ENCODE measurements at regions not wholly inside any gene's neighbourhood (a gene's known extent, or its start where the extent isn't known, plus 50 kb on each side); places are given as distances from the start of the nearest gene placed in this dataset.

DNA sequence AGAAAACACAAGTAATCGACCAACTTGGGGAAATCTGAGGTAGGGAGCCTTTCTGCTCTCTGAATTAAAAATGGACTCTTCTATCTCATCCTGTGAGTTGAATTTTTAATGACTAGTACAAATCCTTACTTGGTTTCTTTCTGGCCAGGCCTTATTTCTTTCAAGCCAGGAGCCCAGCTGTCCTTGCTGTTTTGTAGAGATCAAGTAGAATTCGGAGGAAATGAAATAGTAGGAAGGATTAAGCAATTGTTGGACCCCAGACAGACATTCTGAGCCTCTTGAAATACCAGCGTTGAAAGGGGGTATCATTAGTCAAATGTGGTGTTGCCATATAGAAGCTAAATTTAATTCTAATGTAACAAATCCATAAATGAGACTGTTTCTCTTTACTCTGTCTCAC, 53.7 kb upstream of the SMIM15 start:
- Histone ChIP-seq H3K4me3 (no peak overlapping the region), H3K79me2 (ENCODE audit: low read depth) (no peaks in the 10 kb centered on the region), H3K4me1 (replicated peaks; ENCODE audit: insufficient read depth) (no peaks in the 10 kb centered on the region), H3F3A (ENCODE audit: insufficient read depth, low read depth) (no peaks in the 10 kb centered on the region; the same call in 1 of the 2 replicates), H3K36me3 (ENCODE audit: low read depth) (no peaks in the 10 kb centered on the region), H4K20me1 (ENCODE audit: insufficient read depth) (no peaks in the 10 kb centered on the region), H3K27ac (no peak overlapping the region), H3K9me3 (ENCODE audit: insufficient read depth, low read depth) (no peaks in the 10 kb centered on the region), H3K4me2 (no peak overlapping the region), H2AFZ (no peak overlapping the region), H3K9me2 (ENCODE audit: insufficient read depth) (no peaks in the 10 kb centered on the region), H3K27me3 (ENCODE audit: insufficient read depth, low read depth) (no peaks in the 10 kb centered on the region)
- no TSS peak for BruUV-seq (replicated peaks)
- no peak for TF ChIP-seq EZH2 (IDR thresholded peaks at IDR 0.05; ENCODE audit: low read depth)
- TF ChIP-seq, protein P1, sequence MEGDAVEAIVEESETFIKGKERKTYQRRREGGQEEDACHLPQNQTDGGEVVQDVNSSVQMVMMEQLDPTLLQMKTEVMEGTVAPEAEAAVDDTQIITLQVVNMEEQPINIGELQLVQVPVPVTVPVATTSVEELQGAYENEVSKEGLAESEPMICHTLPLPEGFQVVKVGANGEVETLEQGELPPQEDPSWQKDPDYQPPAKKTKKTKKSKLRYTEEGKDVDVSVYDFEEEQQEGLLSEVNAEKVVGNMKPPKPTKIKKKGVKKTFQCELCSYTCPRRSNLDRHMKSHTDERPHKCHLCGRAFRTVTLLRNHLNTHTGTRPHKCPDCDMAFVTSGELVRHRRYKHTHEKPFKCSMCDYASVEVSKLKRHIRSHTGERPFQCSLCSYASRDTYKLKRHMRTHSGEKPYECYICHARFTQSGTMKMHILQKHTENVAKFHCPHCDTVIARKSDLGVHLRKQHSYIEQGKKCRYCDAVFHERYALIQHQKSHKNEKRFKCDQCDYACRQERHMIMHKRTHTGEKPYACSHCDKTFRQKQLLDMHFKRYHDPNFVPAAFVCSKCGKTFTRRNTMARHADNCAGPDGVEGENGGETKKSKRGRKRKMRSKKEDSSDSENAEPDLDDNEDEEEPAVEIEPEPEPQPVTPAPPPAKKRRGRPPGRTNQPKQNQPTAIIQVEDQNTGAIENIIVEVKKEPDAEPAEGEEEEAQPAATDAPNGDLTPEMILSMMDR (conservative IDR thresholded peaks at IDR 0.05): no peak
- no peak for DNase-seq
- intact Hi-C loops (cut with micrococcal nuclease; ENCODE audit: unreplicated experiment): no loop called here
- CTCF ChIA-PET: no interaction called here
- POLR2A ChIA-PET (ENCODE audit: unreplicated experiment): no interaction called here

DNA sequence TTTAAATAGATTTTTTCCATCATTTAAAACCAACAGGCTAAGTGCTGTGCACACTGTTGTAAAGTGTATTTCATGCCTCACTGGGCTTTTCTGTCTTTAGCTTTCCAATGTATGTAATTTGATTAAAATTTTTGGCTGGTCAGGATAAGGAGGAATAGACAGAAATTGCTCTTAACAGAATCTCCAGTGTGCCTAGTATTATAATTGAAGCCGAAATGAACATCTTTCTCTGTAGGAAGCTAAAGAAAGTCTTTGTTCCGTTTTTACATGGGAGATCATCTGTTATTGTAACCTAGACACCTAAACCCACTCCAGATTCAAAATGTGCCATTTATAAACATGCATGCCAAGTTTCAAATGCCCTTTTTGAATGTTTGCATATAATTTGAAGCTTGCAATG, 54.5 kb upstream of the SMIM15 start:
- Histone ChIP-seq H3K36me3 (ENCODE audit: low read depth) (no peaks in the 10 kb centered on the region), H3K79me2 (ENCODE audit: low read depth) (no peaks in the 10 kb centered on the region), H3K9me2 (ENCODE audit: insufficient read depth) (no peaks in the 10 kb centered on the region), H2AFZ (no peak overlapping the region), H3K27me3 (ENCODE audit: insufficient read depth, low read depth) (no peaks in the 10 kb centered on the region), H3F3A (ENCODE audit: insufficient read depth, low read depth) (no peaks in the 10 kb centered on the region; the same call in 1 of the 2 replicates), H3K9me3 (ENCODE audit: insufficient read depth, low read depth) (no peaks in the 10 kb centered on the region), H4K20me1 (ENCODE audit: insufficient read depth) (no peaks in the 10 kb centered on the region), H3K4me1 (replicated peaks; ENCODE audit: insufficient read depth) (no peaks in the 10 kb centered on the region), H3K4me2 (no peak overlapping the region), H3K27ac (no peak overlapping the region), H3K4me3 (no peak overlapping the region)
- intact Hi-C loops (cut with micrococcal nuclease; ENCODE audit: unreplicated experiment): no loop called here
- ChIA-PET CTCF (no interaction called here), POLR2A (ENCODE audit: unreplicated experiment) (no interaction called here)
- BruUV-seq (replicated peaks): no TSS peak
- no peak for DNase-seq
- no peak for TF ChIP-seq EZH2 (IDR thresholded peaks at IDR 0.05; ENCODE audit: low read depth)
- TF ChIP-seq, protein P1 (conservative IDR thresholded peaks at IDR 0.05): no peak

DNA sequence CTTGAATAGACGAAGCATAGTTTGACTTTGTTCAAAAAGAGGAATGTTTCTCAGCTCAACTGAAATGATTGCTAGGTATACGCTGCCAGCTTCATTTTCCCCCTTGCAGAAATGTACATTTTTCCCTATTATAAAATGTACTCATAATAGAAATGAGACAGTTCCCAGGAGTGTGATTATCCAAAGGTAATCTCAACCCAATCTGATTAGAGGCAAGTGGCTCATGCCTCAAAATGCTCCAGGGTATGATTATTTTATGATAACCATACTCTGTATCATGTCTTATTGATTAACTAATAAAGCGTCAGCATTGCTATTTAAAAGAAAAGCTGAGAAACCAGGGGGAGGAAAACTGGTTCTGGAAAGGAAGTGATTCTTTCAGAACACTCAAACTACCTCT, 54.9 kb upstream of the SMIM15 start:
- H3K9me3 ChIP-seq (ENCODE audit: insufficient read depth, low read depth): no peaks in the 10 kb centered on the region
- no peak overlapping the region for H3K4me3 ChIP-seq
- H4K20me1 ChIP-seq (ENCODE audit: insufficient read depth): no peaks in the 10 kb centered on the region
- H3K27ac ChIP-seq: no peak overlapping the region
- no TSS peak for BruUV-seq (replicated peaks)
- intact Hi-C loops (cut with micrococcal nuclease; ENCODE audit: unreplicated experiment): no loop called here
- TF ChIP-seq, protein P1 (conservative IDR thresholded peaks at IDR 0.05): no peak
- TF ChIP-seq EZH2 (IDR thresholded peaks at IDR 0.05; ENCODE audit: low read depth): no peak
- no peaks in the 10 kb centered on the region for H3K27me3 ChIP-seq (ENCODE audit: insufficient read depth, low read depth)
- no peaks in the 10 kb centered on the region for H3K79me2 ChIP-seq (ENCODE audit: low read depth)
- no peak overlapping the region for H3K4me2 ChIP-seq
- no peaks in the 10 kb centered on the region for H3K4me1 ChIP-seq (replicated peaks; ENCODE audit: insufficient read depth)
- ChIA-PET CTCF (interaction anchor here (0.7 to 1.3 kb wide), 2 partner anchors 42 to 191 kb away, joined by 3 to 5 read pairs; no protein-coding TSS in a partner anchor), POLR2A (ENCODE audit: unreplicated experiment) (no interaction called here)
- no peaks in the 10 kb centered on the region for H3K36me3 ChIP-seq (ENCODE audit: low read depth)
- H3K9me2 ChIP-seq (ENCODE audit: insufficient read depth): no peaks in the 10 kb centered on the region
- DNase-seq: no peak
- H2AFZ ChIP-seq: no peak overlapping the region
- no peaks in the 10 kb centered on the region; the same call in 1 of the 2 replicates for H3F3A ChIP-seq (ENCODE audit: insufficient read depth, low read depth)
